IMR-90 (cell line): ENCODE measurements at regions not wholly inside any gene's neighbourhood (a gene's known extent, or its start where the extent isn't known, plus 50 kb on each side); places are given as distances from the start of the nearest gene placed in this dataset.

Experiments used
- ATAC-seq: fragments of 200-7000 bp; cut with Tn5 transposase; 2 replicates; pipeline ENCODE4 v1.9.1; 2020; ENCODE audit warnings: low read depth, mild to moderate bottlenecking, moderate library complexity
- BruUV-seq: library from RNA; stranded (reverse); fragments of 400-500 nt; replicated peaks from 2 replicates; lab custom pipeline; 2021; lab: Mats Ljungman, UMichigan
- CTCF ChIA-PET: fragments of 300-600 bp; formaldehyde crosslinking; extraction: SDS; loops from one replicate; lab custom pipeline; 2021; ENCODE audit warnings: antibody characterized with exemption; lab: Yijun Ruan, JAX
- POLR2A ChIA-PET: fragments of 300-600 bp; sonication (Branson Sonifier 250); formaldehyde crosslinking; loops from one replicate; lab custom pipeline; 2022; ENCODE audit warnings: antibody characterized with exemption; ENCODE audit not compliant: unreplicated experiment; lab: Charles Lee
- DNase-seq: peaks from one replicate; pipeline ENCODE4 v3.0.0; 2013
- H2AFZ ChIP-seq: replicated peaks from 2 replicates; pipeline ENCODE3; 2013; ENCODE audit warnings: low read length, mild to moderate bottlenecking; ENCODE audit not compliant: poor library complexity
- H2AK5ac ChIP-seq: 2 replicates; pipeline ENCODE4 v1.6.1; 2013; ENCODE audit warnings: low read depth, low read length, inconsistent platforms
- H2AK9ac ChIP-seq: replicated peaks from 2 replicates; pipeline ENCODE3; 2013; ENCODE audit warnings: mild to moderate bottlenecking, low read depth, low read length, moderate library complexity; ENCODE audit not compliant: poor library complexity
- H2BK120ac ChIP-seq: 2 replicates; pipeline ENCODE4 v1.6.1; 2013; ENCODE audit warnings: low read depth, low read length, inconsistent platforms
- H2BK15ac ChIP-seq: 3 replicates; pipeline ENCODE4 v1.6.1; 2013; ENCODE audit warnings: low read depth, low read length, inconsistent platforms
- H2BK20ac ChIP-seq: 2 replicates; pipeline ENCODE4 v1.6.1; 2013; ENCODE audit warnings: low read depth, mild to moderate bottlenecking, inconsistent platforms, low read length, moderate library complexity
- H2BK5ac ChIP-seq: 2 replicates; pipeline ENCODE4 v1.6.1; 2013; ENCODE audit warnings: mild to moderate bottlenecking, low read depth, low read length, inconsistent platforms; ENCODE audit not compliant: poor library complexity, severe bottlenecking
- H3K14ac ChIP-seq: replicated peaks from 2 replicates; pipeline ENCODE4 v1.6.1; 2013; ENCODE audit warnings: low read depth, low read length, inconsistent platforms
- H3K18ac ChIP-seq: 2 replicates; pipeline ENCODE4 v1.6.1; 2013; ENCODE audit warnings: low read depth, low read length, control low read depth
- H3K23ac ChIP-seq: 2 replicates; pipeline ENCODE4 v1.6.1; 2013; ENCODE audit warnings: low read depth, low read length, inconsistent platforms
- H3K27ac ChIP-seq: 2 replicates; pipeline ENCODE4 v1.5.1; 2013; ENCODE audit warnings: mild to moderate bottlenecking, control low read depth, low read length; ENCODE audit not compliant: insufficient read depth
- H3K27me3 ChIP-seq: 2 replicates; pipeline ENCODE4 v1.6.1; 2013; ENCODE audit warnings: low read length; ENCODE audit not compliant: control insufficient read depth, insufficient read depth
- H3K36me3 ChIP-seq: 2 replicates; pipeline ENCODE4 v1.6.1; 2013; ENCODE audit warnings: low read length, mixed read lengths; ENCODE audit not compliant: control insufficient read depth, insufficient read depth
- H3K4ac ChIP-seq: 2 replicates; pipeline ENCODE4 v1.6.1; 2013; ENCODE audit warnings: low read depth, low read length, inconsistent platforms
- H3K4me1 ChIP-seq: 2 replicates; pipeline ENCODE4 v1.6.1; 2013; ENCODE audit warnings: low read length, mixed read lengths; ENCODE audit not compliant: control insufficient read depth, insufficient read depth
- H3K4me2 ChIP-seq: 2 replicates; pipeline ENCODE4 v1.6.1; 2013; ENCODE audit warnings: low read depth, mild to moderate bottlenecking, control low read depth, low read length, moderate library complexity
- H3K4me3 ChIP-seq: 2 replicates; pipeline ENCODE4 v1.5.1; 2013; ENCODE audit warnings: low read depth, mild to moderate bottlenecking, control low read depth, low read length, moderate library complexity; ENCODE audit not compliant: insufficient read depth
- H3K56ac ChIP-seq: 2 replicates; pipeline ENCODE4 v1.6.1; 2013; ENCODE audit warnings: low read length, inconsistent platforms; ENCODE audit not compliant: insufficient read depth; ENCODE audit errors: extremely low read depth
- H3K79me1 ChIP-seq, 2 experiments: 2 replicates each; pipeline ENCODE4 v1.6.1; 2013; ENCODE audit warnings: low read length in 2 of 2, inconsistent platforms in 1 of 2, low read depth in 1 of 2
- H3K9ac ChIP-seq: 2 replicates; pipeline ENCODE4 v1.6.1; 2013; ENCODE audit warnings: low read depth, low read length, control low read depth
- H3K9me1 ChIP-seq: 2 replicates; pipeline ENCODE4 v1.6.1; 2013; ENCODE audit warnings: low read length, inconsistent platforms; ENCODE audit not compliant: insufficient read depth
- H3K9me3 ChIP-seq: 2 replicates; pipeline ENCODE4 v1.6.1; 2013; ENCODE audit warnings: low read length; ENCODE audit not compliant: control insufficient read depth, insufficient read depth
- H4K20me1 ChIP-seq: 2 replicates; pipeline ENCODE4 v1.6.1; 2013; ENCODE audit warnings: low read length, inconsistent platforms; ENCODE audit not compliant: insufficient read depth
- H4K5ac ChIP-seq: 2 replicates; pipeline ENCODE4 v1.6.1; 2013; ENCODE audit warnings: mild to moderate bottlenecking, low read depth, low read length, control low read depth
- H4K8ac ChIP-seq, 2 experiments: 2 replicates each; pipeline ENCODE4 v1.6.1; 2013; ENCODE audit warnings: low read depth in 2 of 2, low read length in 2 of 2, control low read depth in 1 of 2, inconsistent platforms in 1 of 2
- H4K91ac ChIP-seq: 2 replicates; pipeline ENCODE4 v1.6.1; 2013; ENCODE audit warnings: low read depth, low read length, inconsistent platforms; ENCODE audit not compliant: insufficient read depth
- BHLHE40 ChIP-seq: fragments of 150-350 bp; IDR thresholded peaks from 2 replicates; pipeline ENCODE4 v1.6.1; 2016; ENCODE audit warnings: mild to moderate bottlenecking, low read depth, low read length
- CEBPB ChIP-seq: IDR thresholded peaks from 2 replicates; pipeline ENCODE4 v1.6.1; 2012; ENCODE audit warnings: low read depth, low read length, improper control_type of control experiment
- CHD1 ChIP-seq: IDR thresholded peaks from 2 replicates; pipeline ENCODE4 v1.6.1; 2012; ENCODE audit warnings: low read depth, low read length, improper control_type of control experiment
- FOS ChIP-seq: fragments of 150-350 bp; IDR thresholded peaks from 2 replicates; pipeline ENCODE4 v1.6.1; 2016; ENCODE audit warnings: low read depth, low read length
- MAFK ChIP-seq: IDR thresholded peaks from 2 replicates; pipeline ENCODE4 v1.6.1; 2012; ENCODE audit warnings: low read depth, low read length, improper control_type of control experiment
- MAZ ChIP-seq: IDR thresholded peaks from 2 replicates; pipeline ENCODE4 v1.6.1; 2012; ENCODE audit warnings: low read depth, mild to moderate bottlenecking, low read length, improper control_type of control experiment, moderate library complexity, borderline replicate concordance
- MXI1 ChIP-seq: IDR thresholded peaks from 2 replicates; pipeline ENCODE4 v1.6.1; 2012; ENCODE audit warnings: low read depth, mild to moderate bottlenecking, low read length, moderate library complexity, borderline replicate concordance
- NFE2L2 ChIP-seq: fragments of 150-350 bp; IDR thresholded peaks from 2 replicates; pipeline ENCODE4 v1.6.1; 2016; ENCODE audit warnings: low read depth, mild to moderate bottlenecking, low read length
- POLR2A ChIP-seq: IDR thresholded peaks from 2 replicates; pipeline ENCODE4 v1.6.1; 2012; ENCODE audit warnings: mild to moderate bottlenecking, low read depth, low read length
- RAD21 ChIP-seq: IDR thresholded peaks from 2 replicates; pipeline ENCODE4 v1.6.1; 2012; ENCODE audit warnings: low read length, improper control_type of control experiment
- RCOR1 ChIP-seq: IDR thresholded peaks from 2 replicates; pipeline ENCODE4 v1.6.1; 2012; ENCODE audit warnings: mild to moderate bottlenecking, low read length, improper control_type of control experiment; ENCODE audit not compliant: insufficient replicate concordance
- RFX5 ChIP-seq: IDR thresholded peaks from 2 replicates; pipeline ENCODE4 v1.8.0; 2012; ENCODE audit warnings: low read depth, mild to moderate bottlenecking, low read length, moderate library complexity
- SMC3 ChIP-seq: fragments of 150-350 bp; IDR thresholded peaks from 2 replicates; pipeline ENCODE4 v1.6.1; 2016; ENCODE audit warnings: low read depth, mild to moderate bottlenecking, antibody characterized with exemption, low read length, moderate library complexity
- WGBS, 2 experiments: methylation state at CpG; one replicate each; pipeline versions ENCODE4 v1.1.5 to v1.1.7; 2013; ENCODE audit warnings: missing lambda C conversion rate in 2 of 2; ENCODE audit not compliant: insufficient read length in 1 of 2; ENCODE audit errors: extremely low coverage in 2 of 2; 5-methylcytosine and 5-hydroxymethylcytosine counted together
- dilution Hi-C: fragments of 300-500 bp; cut with HindIII; formaldehyde crosslinking; loops from one replicate; pipeline ENCODE4 v1.14.3; 2018; ENCODE audit warnings: low sequenced_read_pairs; ENCODE audit not compliant: unreplicated experiment
- in situ Hi-C: fragments of 300-500 bp; cut with MboI; formaldehyde crosslinking; loops from 3 replicates; pipeline ENCODE4 v1.14.3; 2019; ENCODE audit warnings: low sequenced_read_pairs, inconsistent platforms, mixed read lengths
- intact Hi-C: fragments of 100-400 bp; cut with micrococcal nuclease; formaldehyde crosslinking; loops from 2 replicates; pipeline ENCODE4 v1.10.0; 2022
- TF ChIP-seq, protein P1 (sequence below): fragments of 150-350 bp; IDR thresholded peaks from 2 replicates; pipeline ENCODE4 v1.6.1; 2017; ENCODE audit warnings: mild to moderate bottlenecking, antibody characterized with exemption, low read length, low read depth
- TF ChIP-seq, protein P2 (sequence below): conservative IDR thresholded peaks from 2 replicates; pipeline ENCODE4 v1.5.1; 2012; ENCODE audit warnings: mild to moderate bottlenecking, low read depth, low read length, improper control_type of control experiment
- TF ChIP-seq, protein P3 (sequence below): fragments of 150-350 bp; IDR thresholded peaks from 2 replicates; pipeline ENCODE4 v1.6.1; 2016; ENCODE audit warnings: low read depth, mild to moderate bottlenecking, low read length, moderate library complexity, borderline replicate concordance

DNA sequence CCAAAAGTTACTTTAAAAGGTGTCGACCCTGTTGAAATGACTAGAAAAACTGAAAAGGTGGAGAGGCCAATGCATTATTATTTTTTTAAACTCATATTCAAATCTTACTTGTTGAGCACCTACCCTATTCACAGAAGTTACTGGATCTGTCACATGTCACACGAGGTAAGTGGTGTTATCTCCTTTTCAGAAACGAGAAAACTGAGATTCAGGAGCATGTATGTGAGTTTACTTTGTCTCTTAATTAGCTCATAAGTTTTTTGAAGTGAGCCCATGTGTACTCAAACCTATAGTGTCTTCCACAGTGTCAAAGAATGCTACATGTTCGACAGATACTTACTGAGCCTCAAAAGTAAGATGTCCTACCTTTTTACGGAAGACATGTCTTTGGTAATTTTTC is 81.8 kb upstream of the EGLN3 start:
- H3K9ac ChIP-seq = no peak overlapping the region
- no peak for ATAC-seq
- no peak overlapping the region for H4K91ac ChIP-seq
- H2AK9ac ChIP-seq = no peak overlapping the region
- H3K4me2 ChIP-seq = no peak overlapping the region
- H3K9me3 ChIP-seq = no peaks in the 10 kb centered on the region
- no peaks in the 10 kb centered on the region for H3K79me1 ChIP-seq
- no peak overlapping the region for H2BK20ac ChIP-seq
- H4K20me1 ChIP-seq = no peaks in the 10 kb centered on the region
- H3K4me1 ChIP-seq = no peaks in the 10 kb centered on the region; the same call in none of the 2 replicates
- H3K14ac ChIP-seq = no peak overlapping the region
- no peak overlapping the region for H2AFZ ChIP-seq
- H3K4ac ChIP-seq = no peak overlapping the region
- 40% methylated on average over 1 of the region's 5 CpGs; no CpG with 5 or more reads in 1 of the 2 experiments for WGBS, 2 experiments
- no peak overlapping the region for H4K8ac ChIP-seq
- H3K4me3 ChIP-seq = no peak overlapping the region
- H2BK5ac ChIP-seq = no peak overlapping the region
- H2BK15ac ChIP-seq = no peak overlapping the region
- no peak overlapping the region for H3K23ac ChIP-seq
- BruUV-seq = no TSS peak
- ChIA-PET CTCF (no interaction called here), POLR2A (interaction anchor here (0.6 kb wide), 1 partner anchor 719 kb away, joined by 4 read pairs; no protein-coding TSS in a partner anchor)
- no peak overlapping the region for H3K18ac ChIP-seq
- H2AK5ac ChIP-seq = no peak overlapping the region
- dilution Hi-C loops (no loop called here), in situ Hi-C loops (no loop called here), intact Hi-C loops (no loop called here)
- no peaks in the 10 kb centered on the region for H3K9me1 ChIP-seq
- H3K27ac ChIP-seq = no peak overlapping the region
- H3K36me3 ChIP-seq = no peaks in the 10 kb centered on the region
- no peak overlapping the region for H2BK120ac ChIP-seq
- H3K56ac ChIP-seq = no peak overlapping the region
- H3K27me3 ChIP-seq = peaks cover 4% of the 10 kb centered on the region; the same call in 1 of the 2 replicates
- no peak for DNase-seq
- no peak overlapping the region for H4K5ac ChIP-seq
- TF ChIP-seq, protein P1, sequence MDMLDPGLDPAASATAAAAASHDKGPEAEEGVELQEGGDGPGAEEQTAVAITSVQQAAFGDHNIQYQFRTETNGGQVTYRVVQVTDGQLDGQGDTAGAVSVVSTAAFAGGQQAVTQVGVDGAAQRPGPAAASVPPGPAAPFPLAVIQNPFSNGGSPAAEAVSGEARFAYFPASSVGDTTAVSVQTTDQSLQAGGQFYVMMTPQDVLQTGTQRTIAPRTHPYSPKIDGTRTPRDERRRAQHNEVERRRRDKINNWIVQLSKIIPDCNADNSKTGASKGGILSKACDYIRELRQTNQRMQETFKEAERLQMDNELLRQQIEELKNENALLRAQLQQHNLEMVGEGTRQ = no peak
- TF ChIP-seq, protein P2, sequence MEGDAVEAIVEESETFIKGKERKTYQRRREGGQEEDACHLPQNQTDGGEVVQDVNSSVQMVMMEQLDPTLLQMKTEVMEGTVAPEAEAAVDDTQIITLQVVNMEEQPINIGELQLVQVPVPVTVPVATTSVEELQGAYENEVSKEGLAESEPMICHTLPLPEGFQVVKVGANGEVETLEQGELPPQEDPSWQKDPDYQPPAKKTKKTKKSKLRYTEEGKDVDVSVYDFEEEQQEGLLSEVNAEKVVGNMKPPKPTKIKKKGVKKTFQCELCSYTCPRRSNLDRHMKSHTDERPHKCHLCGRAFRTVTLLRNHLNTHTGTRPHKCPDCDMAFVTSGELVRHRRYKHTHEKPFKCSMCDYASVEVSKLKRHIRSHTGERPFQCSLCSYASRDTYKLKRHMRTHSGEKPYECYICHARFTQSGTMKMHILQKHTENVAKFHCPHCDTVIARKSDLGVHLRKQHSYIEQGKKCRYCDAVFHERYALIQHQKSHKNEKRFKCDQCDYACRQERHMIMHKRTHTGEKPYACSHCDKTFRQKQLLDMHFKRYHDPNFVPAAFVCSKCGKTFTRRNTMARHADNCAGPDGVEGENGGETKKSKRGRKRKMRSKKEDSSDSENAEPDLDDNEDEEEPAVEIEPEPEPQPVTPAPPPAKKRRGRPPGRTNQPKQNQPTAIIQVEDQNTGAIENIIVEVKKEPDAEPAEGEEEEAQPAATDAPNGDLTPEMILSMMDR = no peak
- TF ChIP-seq, protein P3, sequence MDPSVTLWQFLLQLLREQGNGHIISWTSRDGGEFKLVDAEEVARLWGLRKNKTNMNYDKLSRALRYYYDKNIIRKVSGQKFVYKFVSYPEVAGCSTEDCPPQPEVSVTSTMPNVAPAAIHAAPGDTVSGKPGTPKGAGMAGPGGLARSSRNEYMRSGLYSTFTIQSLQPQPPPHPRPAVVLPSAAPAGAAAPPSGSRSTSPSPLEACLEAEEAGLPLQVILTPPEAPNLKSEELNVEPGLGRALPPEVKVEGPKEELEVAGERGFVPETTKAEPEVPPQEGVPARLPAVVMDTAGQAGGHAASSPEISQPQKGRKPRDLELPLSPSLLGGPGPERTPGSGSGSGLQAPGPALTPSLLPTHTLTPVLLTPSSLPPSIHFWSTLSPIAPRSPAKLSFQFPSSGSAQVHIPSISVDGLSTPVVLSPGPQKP = no peak
- no peak for TF ChIP-seq SMC3
- no peak for TF ChIP-seq NFE2L2
- TF ChIP-seq RAD21 = no peak
- no peak for TF ChIP-seq POLR2A
- no peak for TF ChIP-seq MXI1
- TF ChIP-seq RFX5 = no peak
- TF ChIP-seq MAFK = no peak
- TF ChIP-seq MAZ = no peak
- no peak for TF ChIP-seq FOS
- no peak for TF ChIP-seq CEBPB
- TF ChIP-seq BHLHE40 = no peak
- no peak for TF ChIP-seq RCOR1
- TF ChIP-seq CHD1 = no peak
